DND-41 (cell line): ENCODE measurements at regions not wholly inside any gene's neighbourhood (a gene's known extent, or its start where the extent isn't known, plus 50 kb on each side); places are given as distances from the start of the nearest gene placed in this dataset.

Experiments used
- CTCF ChIP-seq: IDR thresholded peaks from 2 replicates; pipeline ENCODE4 v1.5.1; 2012; ENCODE audit warnings: borderline replicate concordance, low read length, moderate library complexity, mild to moderate bottlenecking; ENCODE audit not compliant: poor library complexity, severe bottlenecking; ENCODE audit errors: extremely low read depth
- EZH2 ChIP-seq: IDR thresholded peaks from 3 replicates; pipeline ENCODE4 v1.6.1; 2012; ENCODE audit warnings: borderline replicate concordance, low read depth, mild to moderate bottlenecking, moderate library complexity, low read length, inconsistent platforms; ENCODE audit not compliant: severe bottlenecking

GRCh38 chr2:204436230-204436629 is 109.0 kb upstream of the PARD3B start:
- no peak for TF ChIP-seq CTCF
- TF ChIP-seq EZH2 = no peak
